ENCODE measurements at regions not wholly inside any gene's neighbourhood (a gene's known extent, or its start where the extent isn't known, plus 50 kb on each side); places are given as distances from the start of the nearest gene placed in this dataset.
"Not testable (repeated sequence)": the region's sequence is repeated elsewhere in the genome, so short reads cannot be mapped to it uniquely, and the experiment has no call there.

GRCh38 chr2:17342692-17343091 lies 175.5 kb downstream of the RAD51AP2 start:
- DNase-seq; H3K9me3 ChIP-seq (ENCODE audit: control insufficient read depth, low read length); H3K36me3 ChIP-seq (ENCODE audit: control insufficient read depth in 1 of 2, insufficient read depth in 2 of 2, low read length in 1 of 2); intact Hi-C loops (cut with DNase I); ATAC-seq (ENCODE audit: low FRiP score); H3K4me3 ChIP-seq (ENCODE audit: low read length in 2 of 2); H3K27me3 ChIP-seq (ENCODE audit: control insufficient read depth in 1 of 2, insufficient read depth in 2 of 2, low read length in 1 of 2); H3K27ac ChIP-seq (ENCODE audit: low read depth in 1 of 2, low read length in 2 of 2); H3K4me1 ChIP-seq (ENCODE audit: control insufficient read depth in 1 of 2, insufficient read depth in 2 of 2, low read length in 2 of 2): not testable (repeated sequence)
- 72 to 84% methylated on average over 4 of the region's 4 CpGs for WGBS, 2 donors

GRCh38 chr2:17337507-17337906 lies 180.7 kb downstream of the RAD51AP2 start:
- Histone ChIP-seq H3K4me3 (ENCODE audit: low read length in 2 of 2) (no peak overlapping the region), H3K27ac (ENCODE audit: low read depth in 1 of 2, low read length in 2 of 2) (no peak overlapping the region), H3K36me3 (ENCODE audit: control insufficient read depth in 1 of 2, insufficient read depth in 2 of 2, low read length in 1 of 2) (no peaks in the 10 kb centered on the region), H3K9me3 (ENCODE audit: control insufficient read depth, low read length) (peaks cover 2% of the 10 kb centered on the region), H3K27me3 (ENCODE audit: control insufficient read depth in 1 of 2, insufficient read depth in 2 of 2, low read length in 1 of 2) (no peaks in the 10 kb centered on the region), H3K4me1 (ENCODE audit: control insufficient read depth in 1 of 2, insufficient read depth in 2 of 2, low read length in 2 of 2) (no peaks in the 10 kb centered on the region)
- intact Hi-C loops (cut with DNase I), result no loop called here
- DNase-seq (no peak), ATAC-seq (ENCODE audit: low FRiP score) (no peak)
- WGBS, 2 donors, result 72 to 76% methylated on average over 3 of the region's 3 CpGs

GRCh38 chr2:17336458-17336857 lies 181.8 kb downstream of the RAD51AP2 start:
- H3K27ac ChIP-seq (ENCODE audit: low read depth in 1 of 2, low read length in 2 of 2), result no peak overlapping the region
- WGBS, 2 donors, result 66 to 69% methylated on average over 2 of the region's 2 CpGs
- peaks cover 2% of the 10 kb centered on the region for H3K9me3 ChIP-seq (ENCODE audit: control insufficient read depth, low read length)
- no peaks in the 10 kb centered on the region for H3K36me3 ChIP-seq (ENCODE audit: control insufficient read depth in 1 of 2, insufficient read depth in 2 of 2, low read length in 1 of 2)
- intact Hi-C loops (cut with DNase I), result no loop called here
- ATAC-seq (ENCODE audit: low FRiP score) (no peak), DNase-seq (no peak)
- no peaks in the 10 kb centered on the region for H3K4me1 ChIP-seq (ENCODE audit: control insufficient read depth in 1 of 2, insufficient read depth in 2 of 2, low read length in 2 of 2)
- no peaks in the 10 kb centered on the region for H3K27me3 ChIP-seq (ENCODE audit: control insufficient read depth in 1 of 2, insufficient read depth in 2 of 2, low read length in 1 of 2)
- no peak overlapping the region for H3K4me3 ChIP-seq (ENCODE audit: low read length in 2 of 2)

- H3K36me3 ChIP-seq (ENCODE audit: control insufficient read depth in 1 of 2, insufficient read depth in 2 of 2, low read length in 1 of 2), result no peaks in the 10 kb centered on the region
- intact Hi-C loops (cut with DNase I), result no loop called here
- peaks cover 2% of the 10 kb centered on the region for H3K9me3 ChIP-seq (ENCODE audit: control insufficient read depth, low read length)
- H3K27me3 ChIP-seq (ENCODE audit: control insufficient read depth in 1 of 2, insufficient read depth in 2 of 2, low read length in 1 of 2), result no peaks in the 10 kb centered on the region
- no peaks in the 10 kb centered on the region for H3K4me1 ChIP-seq (ENCODE audit: control insufficient read depth in 1 of 2, insufficient read depth in 2 of 2, low read length in 2 of 2)
- H3K4me3 ChIP-seq (ENCODE audit: low read length in 2 of 2), result no peak overlapping the region
- ATAC-seq (ENCODE audit: low FRiP score), result no peak
- DNase-seq, result no peak
- H3K27ac ChIP-seq (ENCODE audit: low read depth in 1 of 2, low read length in 2 of 2), result no peak overlapping the region
Observed at GRCh38 chr2:17334300-17334699, 183.9 kb downstream of the RAD51AP2 start.

- DNase-seq (no peak), ATAC-seq (ENCODE audit: low FRiP score) (no peak)
- 88 to 100% methylated on average over 1 of the region's 1 CpG for WGBS, 2 donors
- Histone ChIP-seq H3K27ac (ENCODE audit: low read depth in 1 of 2, low read length in 2 of 2) (no peak overlapping the region), H3K36me3 (ENCODE audit: control insufficient read depth in 1 of 2, insufficient read depth in 2 of 2, low read length in 1 of 2) (no peaks in the 10 kb centered on the region), H3K4me1 (ENCODE audit: control insufficient read depth in 1 of 2, insufficient read depth in 2 of 2, low read length in 2 of 2) (no peaks in the 10 kb centered on the region), H3K9me3 (ENCODE audit: control insufficient read depth, low read length) (peaks cover 2% of the 10 kb centered on the region), H3K27me3 (ENCODE audit: control insufficient read depth in 1 of 2, insufficient read depth in 2 of 2, low read length in 1 of 2) (no peaks in the 10 kb centered on the region), H3K4me3 (ENCODE audit: low read length in 2 of 2) (no peak overlapping the region)
- intact Hi-C loops (cut with DNase I), result no loop called here
Observed at GRCh38 chr2:17331636-17332035, 186.6 kb downstream of the RAD51AP2 start.

- 42 to 47% methylated on average over 1 of the region's 1 CpG for WGBS, 2 donors
- H3K27ac ChIP-seq (ENCODE audit: low read depth in 1 of 2, low read length in 2 of 2), result no peak overlapping the region
- ATAC-seq (ENCODE audit: low FRiP score) (no peak), DNase-seq (no peak)
- H3K27me3 ChIP-seq (ENCODE audit: control insufficient read depth in 1 of 2, insufficient read depth in 2 of 2, low read length in 1 of 2), result no peaks in the 10 kb centered on the region
- no peak overlapping the region for H3K4me3 ChIP-seq (ENCODE audit: low read length in 2 of 2)
- intact Hi-C loops (cut with DNase I), result no loop called here
- H3K4me1 ChIP-seq (ENCODE audit: control insufficient read depth in 1 of 2, insufficient read depth in 2 of 2, low read length in 2 of 2), result no peaks in the 10 kb centered on the region
- no peaks in the 10 kb centered on the region for H3K36me3 ChIP-seq (ENCODE audit: control insufficient read depth in 1 of 2, insufficient read depth in 2 of 2, low read length in 1 of 2)
- no peaks in the 10 kb centered on the region for H3K9me3 ChIP-seq (ENCODE audit: control insufficient read depth, low read length)
Observed at GRCh38 chr2:17328161-17328560, 190.1 kb downstream of the RAD51AP2 start.

- WGBS, 2 donors, result 68 to 75% methylated on average over 4 of the region's 4 CpGs
- Histone ChIP-seq H3K27me3 (ENCODE audit: control insufficient read depth in 1 of 2, insufficient read depth in 2 of 2, low read length in 1 of 2) (no peaks in the 10 kb centered on the region), H3K36me3 (ENCODE audit: control insufficient read depth in 1 of 2, insufficient read depth in 2 of 2, low read length in 1 of 2) (no peaks in the 10 kb centered on the region), H3K9me3 (ENCODE audit: control insufficient read depth, low read length) (no peaks in the 10 kb centered on the region), H3K4me3 (ENCODE audit: low read length in 2 of 2) (no peak overlapping the region), H3K27ac (ENCODE audit: low read depth in 1 of 2, low read length in 2 of 2) (no peak overlapping the region), H3K4me1 (ENCODE audit: control insufficient read depth in 1 of 2, insufficient read depth in 2 of 2, low read length in 2 of 2) (no peaks in the 10 kb centered on the region)
- DNase-seq, result no peak
- ATAC-seq (ENCODE audit: low FRiP score), result no peak
- intact Hi-C loops (cut with DNase I), result no loop called here
Observed at GRCh38 chr2:17327649-17328048, 190.6 kb downstream of the RAD51AP2 start.

GRCh38 chr2:17326717-17327116 lies 191.5 kb downstream of the RAD51AP2 start:
- H3K36me3 ChIP-seq (ENCODE audit: control insufficient read depth in 1 of 2, insufficient read depth in 2 of 2, low read length in 1 of 2), result no peaks in the 10 kb centered on the region
- ATAC-seq (ENCODE audit: low FRiP score), result no peak
- H3K4me3 ChIP-seq (ENCODE audit: low read length in 2 of 2), result no peak overlapping the region
- H3K4me1 ChIP-seq (ENCODE audit: control insufficient read depth in 1 of 2, insufficient read depth in 2 of 2, low read length in 2 of 2), result no peaks in the 10 kb centered on the region
- WGBS, 2 donors, result 22 to 33% methylated on average over 2 of the region's 2 CpGs
- no peak overlapping the region for H3K27ac ChIP-seq (ENCODE audit: low read depth in 1 of 2, low read length in 2 of 2)
- no peaks in the 10 kb centered on the region for H3K27me3 ChIP-seq (ENCODE audit: control insufficient read depth in 1 of 2, insufficient read depth in 2 of 2, low read length in 1 of 2)
- no peak for DNase-seq
- no peaks in the 10 kb centered on the region for H3K9me3 ChIP-seq (ENCODE audit: control insufficient read depth, low read length)
- intact Hi-C loops (cut with DNase I), result no loop called here

- Histone ChIP-seq H3K36me3 (ENCODE audit: control insufficient read depth in 1 of 2, insufficient read depth in 2 of 2, low read length in 1 of 2) (no peaks in the 10 kb centered on the region), H3K27me3 (ENCODE audit: control insufficient read depth in 1 of 2, insufficient read depth in 2 of 2, low read length in 1 of 2) (peaks cover 0 to 3% of the 10 kb centered on the region in 2 donors), H3K4me3 (ENCODE audit: low read length in 2 of 2) (no peak overlapping the region), H3K9me3 (ENCODE audit: control insufficient read depth, low read length) (peaks cover 3% of the 10 kb centered on the region), H3K4me1 (ENCODE audit: control insufficient read depth in 1 of 2, insufficient read depth in 2 of 2, low read length in 2 of 2) (no peaks in the 10 kb centered on the region), H3K27ac (ENCODE audit: low read depth in 1 of 2, low read length in 2 of 2) (no peak overlapping the region)
- intact Hi-C loops (cut with DNase I), result no loop called here
- WGBS, 2 donors, result 70 to 75% methylated on average over 5 of the region's 5 CpGs
- DNase-seq (no peak), ATAC-seq (ENCODE audit: low FRiP score) (no peak)
Observed at GRCh38 chr2:17323697-17324096, 194.5 kb downstream of the RAD51AP2 start.

Data from aorta (tissue), 5 donors.